KMS-11 (cell line): ENCODE measurements at regions not wholly inside any gene's neighbourhood (a gene's known extent, or its start where the extent isn't known, plus 50 kb on each side); places are given as distances from the start of the nearest gene placed in this dataset.

Source experiments
- H2AFZ ChIP-seq: fragments of 200-600 bp; sonication (generic); 2 replicates; pipeline ENCODE4 v1.6.1; 2016; ENCODE audit warnings: antibody characterized with exemption, mixed run types, low read depth
- H3K27ac ChIP-seq: fragments of 200-600 bp; sonication (generic); 2 replicates; pipeline ENCODE4 v1.6.1; 2016; ENCODE audit warnings: mild to moderate bottlenecking, mixed run types
- H3K27me3 ChIP-seq: fragments of 200-600 bp; sonication (generic); 2 replicates; pipeline ENCODE4 v1.6.1; 2017; ENCODE audit warnings: mild to moderate bottlenecking, low read depth, mixed run types, moderate library complexity; ENCODE audit not compliant: insufficient read depth
- H3K36me3 ChIP-seq: fragments of 200-600 bp; sonication (generic); 2 replicates; pipeline ENCODE4 v1.6.1; 2017; ENCODE audit warnings: mild to moderate bottlenecking, mixed run types; ENCODE audit not compliant: insufficient read depth
- H3K4me1 ChIP-seq: fragments of 200-600 bp; sonication (generic); 2 replicates; pipeline ENCODE4 v1.6.1; 2016; ENCODE audit warnings: mild to moderate bottlenecking, low read depth, mixed run types; ENCODE audit not compliant: poor library complexity, severe bottlenecking
- H3K4me2 ChIP-seq: fragments of 200-600 bp; sonication (generic); 2 replicates; pipeline ENCODE4 v1.7.0; 2016; ENCODE audit warnings: mild to moderate bottlenecking, mixed run types
- H3K4me3 ChIP-seq: fragments of 200-600 bp; sonication (generic); IDR thresholded peaks from 2 replicates; pipeline ENCODE4 v1.6.1; 2017; ENCODE audit warnings: low read depth, low read length, mixed read lengths; ENCODE audit not compliant: insufficient read depth
- H3K79me2 ChIP-seq: fragments of 200-600 bp; sonication (generic); 2 replicates; pipeline ENCODE4 v1.6.1; 2016; ENCODE audit warnings: low read depth, mixed run types; ENCODE audit not compliant: insufficient read depth
- H3K9ac ChIP-seq: fragments of 200-600 bp; sonication (generic); 2 replicates; pipeline ENCODE4 v1.6.1; 2016; ENCODE audit warnings: mild to moderate bottlenecking, mixed run types
- H4K20me1 ChIP-seq: fragments of 200-600 bp; sonication (generic); 2 replicates; pipeline ENCODE4 v1.6.1; 2016; ENCODE audit warnings: mild to moderate bottlenecking, mixed run types; ENCODE audit not compliant: insufficient read depth
- TF ChIP-seq, protein P1 (sequence below): fragments of 200-600 bp; sonication (generic); conservative IDR thresholded peaks from 2 replicates; pipeline ENCODE4 v1.6.1; 2017; ENCODE audit warnings: low read depth, mild to moderate bottlenecking, antibody characterized with exemption, low read length, moderate library complexity, mixed read lengths

GRCh38 chr15:31557899-31558298 lies 231.3 kb downstream of the KLF13 start:
- no peaks in the 10 kb centered on the region for H4K20me1 ChIP-seq
- H3K9ac ChIP-seq, result no peak overlapping the region
- H2AFZ ChIP-seq, result no peak overlapping the region
- no peak overlapping the region for H3K4me3 ChIP-seq
- TF ChIP-seq, protein P1, sequence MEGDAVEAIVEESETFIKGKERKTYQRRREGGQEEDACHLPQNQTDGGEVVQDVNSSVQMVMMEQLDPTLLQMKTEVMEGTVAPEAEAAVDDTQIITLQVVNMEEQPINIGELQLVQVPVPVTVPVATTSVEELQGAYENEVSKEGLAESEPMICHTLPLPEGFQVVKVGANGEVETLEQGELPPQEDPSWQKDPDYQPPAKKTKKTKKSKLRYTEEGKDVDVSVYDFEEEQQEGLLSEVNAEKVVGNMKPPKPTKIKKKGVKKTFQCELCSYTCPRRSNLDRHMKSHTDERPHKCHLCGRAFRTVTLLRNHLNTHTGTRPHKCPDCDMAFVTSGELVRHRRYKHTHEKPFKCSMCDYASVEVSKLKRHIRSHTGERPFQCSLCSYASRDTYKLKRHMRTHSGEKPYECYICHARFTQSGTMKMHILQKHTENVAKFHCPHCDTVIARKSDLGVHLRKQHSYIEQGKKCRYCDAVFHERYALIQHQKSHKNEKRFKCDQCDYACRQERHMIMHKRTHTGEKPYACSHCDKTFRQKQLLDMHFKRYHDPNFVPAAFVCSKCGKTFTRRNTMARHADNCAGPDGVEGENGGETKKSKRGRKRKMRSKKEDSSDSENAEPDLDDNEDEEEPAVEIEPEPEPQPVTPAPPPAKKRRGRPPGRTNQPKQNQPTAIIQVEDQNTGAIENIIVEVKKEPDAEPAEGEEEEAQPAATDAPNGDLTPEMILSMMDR, result no peak
- no peaks in the 10 kb centered on the region for H3K4me1 ChIP-seq
- H3K27ac ChIP-seq, result no peak overlapping the region
- no peaks in the 10 kb centered on the region for H3K79me2 ChIP-seq
- H3K36me3 ChIP-seq, result no peaks in the 10 kb centered on the region
- no peaks in the 10 kb centered on the region for H3K27me3 ChIP-seq
- no peak overlapping the region for H3K4me2 ChIP-seq

DNA sequence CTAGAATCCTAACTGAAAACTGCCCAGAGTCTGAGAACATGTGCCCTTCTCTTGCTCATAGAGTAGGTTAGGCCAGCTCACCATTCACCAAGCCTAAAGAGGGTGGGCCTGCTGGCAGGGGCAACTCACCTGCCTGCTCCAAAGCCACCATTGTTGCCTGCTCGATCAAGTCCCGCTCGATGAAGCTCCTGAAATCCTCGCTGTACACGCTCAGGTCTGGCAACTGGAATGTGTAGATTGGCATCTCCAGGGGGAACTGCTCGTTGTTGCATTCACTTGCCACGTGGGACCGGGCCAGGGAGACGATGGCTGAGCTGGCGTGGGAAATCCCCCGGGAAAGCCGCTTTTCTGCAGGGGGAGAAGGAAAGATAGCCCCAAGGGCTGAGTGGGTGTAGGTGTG lies 232.2 kb downstream of the KLF13 start:
- TF ChIP-seq, protein P1, result no peak
- H3K4me3 ChIP-seq, result no peak overlapping the region
- no peak overlapping the region for H3K4me2 ChIP-seq
- no peak overlapping the region for H2AFZ ChIP-seq
- H3K27me3 ChIP-seq, result no peaks in the 10 kb centered on the region
- no peak overlapping the region for H3K27ac ChIP-seq
- H3K4me1 ChIP-seq, result no peaks in the 10 kb centered on the region
- no peaks in the 10 kb centered on the region for H3K36me3 ChIP-seq
- H3K9ac ChIP-seq, result no peak overlapping the region
- no peaks in the 10 kb centered on the region for H4K20me1 ChIP-seq
- no peaks in the 10 kb centered on the region for H3K79me2 ChIP-seq

DNA sequence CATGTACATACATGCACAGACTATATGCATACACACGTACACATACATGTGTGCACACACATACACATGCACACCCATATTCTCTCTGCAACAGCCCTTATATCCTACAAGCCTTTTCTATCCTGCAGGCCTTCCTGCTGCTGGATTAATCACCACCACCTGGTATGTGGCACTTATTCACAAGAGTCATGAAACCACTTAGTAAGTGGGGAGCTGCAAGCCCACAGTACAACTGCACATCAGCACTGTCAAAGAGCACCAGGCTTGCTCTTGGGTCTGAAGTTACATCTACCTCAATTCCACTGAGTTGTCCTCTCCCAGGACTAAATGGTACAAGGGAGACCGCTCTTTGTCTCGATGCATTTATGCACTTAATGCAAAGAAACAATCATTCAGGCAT lies 233.2 kb downstream of the KLF13 start:
- no peaks in the 10 kb centered on the region for H3K27me3 ChIP-seq
- H2AFZ ChIP-seq, result no peak overlapping the region

DNA sequence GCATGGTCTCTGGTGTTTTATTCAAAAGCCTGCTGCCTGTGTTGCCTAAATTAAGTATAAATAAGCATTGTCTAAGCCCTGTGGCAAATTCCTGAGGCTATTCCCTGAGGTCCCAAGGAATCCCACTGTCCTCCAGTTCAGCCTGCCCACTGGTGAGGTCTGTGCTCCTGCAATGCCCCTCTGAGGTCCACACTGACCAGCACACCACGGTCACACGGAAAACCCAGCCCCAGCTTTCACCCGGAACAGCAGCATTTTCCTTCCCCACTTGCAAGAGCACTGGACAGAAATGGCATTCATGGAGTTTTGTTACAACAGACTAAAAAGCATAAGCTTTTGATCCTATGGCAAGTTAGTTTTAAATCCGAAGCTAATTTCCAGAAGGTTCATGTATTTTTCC lies 234.0 kb downstream of the KLF13 start:
- no peak overlapping the region for H2AFZ ChIP-seq
- TF ChIP-seq, protein P1, result no peak

More for the DNA sequence above, 233.2 kb downstream of the KLF13 start:
- Histone ChIP-seq H3K4me1 (no peaks in the 10 kb centered on the region), H3K4me2 (no peak overlapping the region), H3K36me3 (no peaks in the 10 kb centered on the region), H3K4me3 (no peak overlapping the region), H3K79me2 (no peaks in the 10 kb centered on the region), H3K27ac (no peak overlapping the region), H4K20me1 (no peaks in the 10 kb centered on the region), H3K9ac (no peak overlapping the region)
- TF ChIP-seq, protein P1, result no peak

DNA sequence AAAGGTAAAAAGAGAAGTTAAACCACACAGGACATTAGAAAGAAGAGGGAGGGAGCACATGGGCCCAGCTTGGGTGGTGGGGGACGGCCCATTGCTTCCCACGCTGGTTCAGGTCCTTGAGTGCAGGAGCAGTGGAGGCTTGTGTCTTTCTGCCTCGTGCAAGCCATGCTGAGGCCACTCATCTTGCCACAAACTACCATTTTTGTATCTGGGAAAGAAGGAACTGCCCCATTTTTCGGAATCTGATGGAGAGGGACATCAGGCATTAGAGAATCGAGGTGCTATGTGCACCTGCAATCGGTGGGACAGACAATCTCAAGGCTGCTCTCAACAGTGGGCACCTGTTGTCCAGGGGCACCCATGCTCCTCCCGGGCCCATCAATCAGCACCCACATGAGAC lies 234.5 kb downstream of the KLF13 start:
- Histone ChIP-seq H3K9ac (no peak overlapping the region), H3K79me2 (no peaks in the 10 kb centered on the region), H3K4me1 (no peaks in the 10 kb centered on the region), H3K4me3 (no peak overlapping the region), H3K36me3 (no peaks in the 10 kb centered on the region), H3K27ac (no peak overlapping the region), H4K20me1 (no peaks in the 10 kb centered on the region), H2AFZ (no peak overlapping the region), H3K27me3 (no peaks in the 10 kb centered on the region), H3K4me2 (no peak overlapping the region)
- TF ChIP-seq, protein P1, result no peak

More for the DNA sequence above, 234.0 kb downstream of the KLF13 start:
- Histone ChIP-seq H3K4me1 (no peaks in the 10 kb centered on the region), H3K9ac (no peak overlapping the region), H3K27me3 (no peaks in the 10 kb centered on the region), H3K27ac (no peak overlapping the region), H3K36me3 (no peaks in the 10 kb centered on the region), H3K4me2 (no peak overlapping the region), H3K79me2 (no peaks in the 10 kb centered on the region), H3K4me3 (no peak overlapping the region), H4K20me1 (no peaks in the 10 kb centered on the region)
